HL-60 (cell line): ENCODE measurements at regions not wholly inside any gene's neighbourhood (a gene's known extent, or its start where the extent isn't known, plus 50 kb on each side); places are given as distances from the start of the nearest gene placed in this dataset.

Source experiments
- DNase-seq, 2 experiments: peaks; one replicate each; pipeline ENCODE4 v3.0.0-alpha.2; 2010 to 2020; ENCODE audit warnings: low read depth in 1 of 2, low spot score in 1 of 2
- H3K27ac ChIP-seq: fragments of 250-450 bp; sonication (Bioruptor Pico); replicated peaks from 2 replicates; pipeline ENCODE4 v1.5.1; 2020; ENCODE audit warnings: mild to moderate bottlenecking, moderate library complexity
- H3K27me3 ChIP-seq: fragments of 250-450 bp; sonication (Bioruptor Pico); 2 replicates; pipeline ENCODE4 v1.5.1; 2021; ENCODE audit warnings: mild to moderate bottlenecking, moderate library complexity; ENCODE audit not compliant: insufficient read depth, poor library complexity, severe bottlenecking
- H3K4me3 ChIP-seq: replicated peaks from 2 replicates; pipeline ENCODE4 v1.5.1; 2011; ENCODE audit warnings: mild to moderate bottlenecking, control low read depth, low read length; ENCODE audit not compliant: insufficient read depth
- GABPA ChIP-seq: IDR thresholded peaks from 2 replicates; pipeline ENCODE4 v1.6.1; 2012; ENCODE audit warnings: low read depth
- POLR2AphosphoS5 ChIP-seq: IDR thresholded peaks from 2 replicates; pipeline ENCODE4 v1.6.1; 2012; ENCODE audit warnings: low read depth
- SPI1 ChIP-seq: IDR thresholded peaks from 2 replicates; pipeline ENCODE4 v1.6.1; 2012; ENCODE audit warnings: low read depth, mild to moderate bottlenecking, borderline replicate concordance
- TF ChIP-seq, protein P1 (sequence below): IDR thresholded peaks from one replicate; pipeline ENCODE4 v1.5.1; 2011; ENCODE audit warnings: low read length, control low read depth, inconsistent platforms; ENCODE audit not compliant: insufficient read depth
- TF ChIP-seq, protein P2 (sequence below): IDR thresholded peaks from 2 replicates; pipeline ENCODE4 v1.6.1; 2012; ENCODE audit warnings: low read depth; ENCODE audit not compliant: insufficient replicate concordance

DNA sequence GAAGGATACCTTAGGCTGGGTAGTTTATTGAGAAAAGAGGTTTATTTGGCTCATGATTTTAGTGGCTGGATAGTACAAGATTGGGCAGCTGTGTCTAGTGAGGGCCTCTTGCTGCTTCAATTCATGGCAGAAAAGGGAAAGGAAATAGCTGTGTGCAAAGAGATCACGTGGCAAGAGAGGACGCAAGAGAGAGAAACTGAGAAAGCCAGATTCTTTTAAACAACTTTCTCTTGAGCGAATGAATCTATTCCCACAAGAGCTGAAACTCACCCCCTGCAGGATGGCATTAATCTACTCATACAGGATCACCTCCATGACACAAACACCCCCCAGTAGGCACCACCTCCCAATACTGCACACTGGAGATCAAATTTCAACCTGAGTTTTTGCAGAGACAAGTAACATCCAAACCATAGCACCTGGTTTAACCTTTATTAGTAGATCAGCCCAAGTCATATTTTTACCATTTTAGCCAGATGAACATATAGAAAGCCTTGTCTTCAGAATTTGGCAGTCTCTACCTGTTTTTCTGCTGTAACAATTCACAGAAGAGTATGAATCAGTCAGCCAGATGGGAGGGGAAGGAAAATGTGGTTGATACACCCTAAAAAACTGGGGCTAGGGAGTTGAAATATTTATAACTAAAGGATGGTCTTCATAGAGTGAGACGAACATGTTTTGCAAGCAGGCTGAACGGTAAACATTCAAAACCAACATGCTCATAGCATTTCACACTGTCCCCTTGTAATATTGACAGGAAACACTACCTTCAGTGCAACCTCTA, 73.9 kb upstream of the NCKAP5 start:
- H3K27ac ChIP-seq, result no peak overlapping the region
- DNase-seq, result no peak
- no peak overlapping the region for H3K4me3 ChIP-seq
- no peaks in the 10 kb centered on the region for H3K27me3 ChIP-seq
- TF ChIP-seq, protein P1, sequence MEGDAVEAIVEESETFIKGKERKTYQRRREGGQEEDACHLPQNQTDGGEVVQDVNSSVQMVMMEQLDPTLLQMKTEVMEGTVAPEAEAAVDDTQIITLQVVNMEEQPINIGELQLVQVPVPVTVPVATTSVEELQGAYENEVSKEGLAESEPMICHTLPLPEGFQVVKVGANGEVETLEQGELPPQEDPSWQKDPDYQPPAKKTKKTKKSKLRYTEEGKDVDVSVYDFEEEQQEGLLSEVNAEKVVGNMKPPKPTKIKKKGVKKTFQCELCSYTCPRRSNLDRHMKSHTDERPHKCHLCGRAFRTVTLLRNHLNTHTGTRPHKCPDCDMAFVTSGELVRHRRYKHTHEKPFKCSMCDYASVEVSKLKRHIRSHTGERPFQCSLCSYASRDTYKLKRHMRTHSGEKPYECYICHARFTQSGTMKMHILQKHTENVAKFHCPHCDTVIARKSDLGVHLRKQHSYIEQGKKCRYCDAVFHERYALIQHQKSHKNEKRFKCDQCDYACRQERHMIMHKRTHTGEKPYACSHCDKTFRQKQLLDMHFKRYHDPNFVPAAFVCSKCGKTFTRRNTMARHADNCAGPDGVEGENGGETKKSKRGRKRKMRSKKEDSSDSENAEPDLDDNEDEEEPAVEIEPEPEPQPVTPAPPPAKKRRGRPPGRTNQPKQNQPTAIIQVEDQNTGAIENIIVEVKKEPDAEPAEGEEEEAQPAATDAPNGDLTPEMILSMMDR, result no peak
- TF ChIP-seq SPI1, result no peak

DNA sequence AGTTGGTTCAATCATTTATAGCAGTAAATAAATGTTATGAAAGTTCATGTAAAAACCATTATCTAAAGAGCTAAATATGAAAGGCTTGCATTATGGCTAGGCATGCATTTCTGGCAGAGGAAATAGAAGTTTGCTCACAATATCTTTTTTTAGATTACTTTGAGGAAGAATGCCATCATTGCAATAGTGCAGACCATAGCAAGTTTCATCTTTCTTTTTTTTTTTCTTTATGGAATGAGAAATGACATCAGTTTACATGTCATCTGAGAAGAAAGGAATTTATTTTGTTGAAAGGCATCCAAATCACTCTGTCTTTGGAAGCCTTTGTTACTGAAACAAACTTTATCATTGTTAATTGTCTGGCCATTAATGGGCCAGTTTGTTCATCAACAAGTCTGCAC, 74.5 kb upstream of the NCKAP5 start:
- Histone ChIP-seq H3K4me3 (no peak overlapping the region), H3K27me3 (no peaks in the 10 kb centered on the region), H3K27ac (no peak overlapping the region)
- DNase-seq, result no peak
- TF ChIP-seq SPI1 (no peak), POLR2AphosphoS5 (no peak), GABPA (no peak)
- TF ChIP-seq, protein P2, sequence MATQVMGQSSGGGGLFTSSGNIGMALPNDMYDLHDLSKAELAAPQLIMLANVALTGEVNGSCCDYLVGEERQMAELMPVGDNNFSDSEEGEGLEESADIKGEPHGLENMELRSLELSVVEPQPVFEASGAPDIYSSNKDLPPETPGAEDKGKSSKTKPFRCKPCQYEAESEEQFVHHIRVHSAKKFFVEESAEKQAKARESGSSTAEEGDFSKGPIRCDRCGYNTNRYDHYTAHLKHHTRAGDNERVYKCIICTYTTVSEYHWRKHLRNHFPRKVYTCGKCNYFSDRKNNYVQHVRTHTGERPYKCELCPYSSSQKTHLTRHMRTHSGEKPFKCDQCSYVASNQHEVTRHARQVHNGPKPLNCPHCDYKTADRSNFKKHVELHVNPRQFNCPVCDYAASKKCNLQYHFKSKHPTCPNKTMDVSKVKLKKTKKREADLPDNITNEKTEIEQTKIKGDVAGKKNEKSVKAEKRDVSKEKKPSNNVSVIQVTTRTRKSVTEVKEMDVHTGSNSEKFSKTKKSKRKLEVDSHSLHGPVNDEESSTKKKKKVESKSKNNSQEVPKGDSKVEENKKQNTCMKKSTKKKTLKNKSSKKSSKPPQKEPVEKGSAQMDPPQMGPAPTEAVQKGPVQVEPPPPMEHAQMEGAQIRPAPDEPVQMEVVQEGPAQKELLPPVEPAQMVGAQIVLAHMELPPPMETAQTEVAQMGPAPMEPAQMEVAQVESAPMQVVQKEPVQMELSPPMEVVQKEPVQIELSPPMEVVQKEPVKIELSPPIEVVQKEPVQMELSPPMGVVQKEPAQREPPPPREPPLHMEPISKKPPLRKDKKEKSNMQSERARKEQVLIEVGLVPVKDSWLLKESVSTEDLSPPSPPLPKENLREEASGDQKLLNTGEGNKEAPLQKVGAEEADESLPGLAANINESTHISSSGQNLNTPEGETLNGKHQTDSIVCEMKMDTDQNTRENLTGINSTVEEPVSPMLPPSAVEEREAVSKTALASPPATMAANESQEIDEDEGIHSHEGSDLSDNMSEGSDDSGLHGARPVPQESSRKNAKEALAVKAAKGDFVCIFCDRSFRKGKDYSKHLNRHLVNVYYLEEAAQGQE, result no peak
- TF ChIP-seq, protein P1, result no peak

DNA sequence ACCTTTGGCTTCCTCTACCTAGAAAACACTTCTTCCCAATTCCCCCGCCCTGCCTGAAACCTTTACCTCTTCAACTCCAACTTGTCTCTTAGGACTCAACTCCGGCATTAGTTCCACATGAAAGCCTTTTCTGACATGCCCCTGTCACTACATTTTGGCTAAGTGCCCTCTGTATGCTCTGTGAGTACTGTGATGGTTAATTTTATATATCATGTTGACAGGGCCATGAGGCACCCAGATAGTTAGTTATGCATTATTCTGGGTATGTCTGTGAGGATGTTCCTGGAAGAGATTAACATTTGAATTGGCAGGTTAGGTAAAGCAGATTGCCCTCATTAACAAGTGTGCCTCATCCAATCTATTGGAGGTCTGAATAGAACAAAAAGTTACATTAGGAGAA, 75.6 kb upstream of the NCKAP5 start:
- no peaks in the 10 kb centered on the region for H3K27me3 ChIP-seq
- TF ChIP-seq POLR2AphosphoS5 (no peak), SPI1 (no peak), GABPA (no peak)
- TF ChIP-seq, protein P1, result no peak
- TF ChIP-seq, protein P2, result no peak
- no peak for DNase-seq
- no peak overlapping the region for H3K27ac ChIP-seq
- no peak overlapping the region for H3K4me3 ChIP-seq

DNA sequence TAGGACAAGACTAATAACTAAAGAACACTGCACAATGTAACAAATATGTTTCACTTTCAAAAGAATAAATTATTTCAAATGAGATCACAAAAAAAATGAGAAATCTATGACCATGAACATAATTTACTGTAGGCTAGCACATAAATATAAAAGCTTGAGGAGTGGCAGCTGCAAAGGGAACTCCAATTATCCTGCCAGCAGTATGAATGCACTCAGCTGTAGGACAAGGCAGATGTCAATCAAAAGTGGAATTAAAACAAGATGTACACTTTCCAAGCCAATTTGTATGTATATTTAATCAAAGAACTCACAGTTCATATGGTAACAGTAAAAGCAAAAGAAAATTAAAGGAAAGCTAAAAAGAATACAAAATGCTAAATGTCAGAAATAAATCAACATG, 76.6 kb upstream of the NCKAP5 start:
- Histone ChIP-seq H3K27ac (no peak overlapping the region), H3K27me3 (no peaks in the 10 kb centered on the region), H3K4me3 (no peak overlapping the region)
- DNase-seq, result no peak
- TF ChIP-seq POLR2AphosphoS5 (no peak), GABPA (no peak), SPI1 (no peak)
- TF ChIP-seq, protein P2, result no peak
- TF ChIP-seq, protein P1, result no peak
